Uterus (tissue), 2 donors: ENCODE measurements at regions not wholly inside any gene's neighbourhood (a gene's known extent, or its start where the extent isn't known, plus 50 kb on each side); places are given as distances from the start of the nearest gene placed in this dataset.

Experiments
- CTCF ChIP-seq, 4 experiments: fragments of 200-600 bp in 2 of 4; fragments of 450-650 bp in 2 of 4; sonication (generic) in 2 of 4; IDR thresholded peaks; one replicate each; pipeline ENCODE4 v1.5.1; 2016 to 2019; ENCODE audit warnings: antibody characterized with exemption in 4 of 4, mild to moderate bottlenecking in 2 of 4, moderate library complexity in 1 of 4
- POLR2A ChIP-seq, 2 donors: fragments of 450-650 bp; IDR thresholded peaks; one replicate each; pipeline ENCODE4 v1.6.1; 2016; ENCODE audit warnings: antibody characterized with exemption in 2 of 2, mild to moderate bottlenecking in 1 of 2, moderate library complexity in 1 of 2

- TF ChIP-seq CTCF (IDR thresholded peaks at IDR 0.05): no peak
- no peak for TF ChIP-seq POLR2A (IDR thresholded peaks at IDR 0.05)
These were observed 188.0 kb upstream of the SPHKAP start for GRCh38 chr2:228369400-228370031.
